Fibroblast of mammary gland (primary cell): ENCODE measurements at regions not wholly inside any gene's neighbourhood (a gene's known extent, or its start where the extent isn't known, plus 50 kb on each side); places are given as distances from the start of the nearest gene placed in this dataset.

Experiments
- DNase-seq: peaks from one replicate; pipeline ENCODE4 v3.0.0-alpha.2; 2010; ENCODE audit warnings: low read depth
- H3K4me3 ChIP-seq: 2 replicates; pipeline ENCODE4 v1.5.1; 2011; ENCODE audit warnings: low read depth, mild to moderate bottlenecking, low read length, moderate library complexity; ENCODE audit not compliant: control insufficient read depth
- CTCF ChIP-seq: conservative IDR thresholded peaks from 2 replicates; pipeline ENCODE4 v1.5.1; 2011; ENCODE audit warnings: low read depth, low read length, inconsistent platforms; ENCODE audit not compliant: control insufficient read depth, insufficient read depth

GRCh38 chr1:192939440-192939839, 119.7 kb downstream of the UCHL5 start:
- TF ChIP-seq CTCF = no peak
- no peak overlapping the region for H3K4me3 ChIP-seq
- no peak for DNase-seq

- H3K4me3 ChIP-seq = no peak overlapping the region
- DNase-seq = no peak
- no peak for TF ChIP-seq CTCF
Measured at GRCh38 chr1:192940658-192941057, 118.5 kb downstream of the UCHL5 start.

GRCh38 chr1:192941722-192942411, 117.3 kb downstream of the UCHL5 start:
- DNase-seq = no peak
- no peak overlapping the region for H3K4me3 ChIP-seq
- TF ChIP-seq CTCF = no peak

GRCh38 chr1:192943108-192943507, 116.1 kb downstream of the UCHL5 start:
- TF ChIP-seq CTCF = no peak
- H3K4me3 ChIP-seq = no peak overlapping the region
- no peak for DNase-seq

GRCh38 chr1:192943522-192943921, 115.6 kb downstream of the UCHL5 start:
- H3K4me3 ChIP-seq = no peak overlapping the region
- DNase-seq = no peak
- no peak for TF ChIP-seq CTCF

- DNase-seq = no peak
- H3K4me3 ChIP-seq = no peak overlapping the region
- TF ChIP-seq CTCF = no peak
Measured at GRCh38 chr1:192945390-192946130, 113.6 kb downstream of the UCHL5 start.

- DNase-seq = no peak
- H3K4me3 ChIP-seq = no peak overlapping the region
- no peak for TF ChIP-seq CTCF
Measured at GRCh38 chr1:192949783-192950182, 109.4 kb downstream of the UCHL5 start.
